ENCODE measurements at regions not wholly inside any gene's neighbourhood (a gene's known extent, or its start where the extent isn't known, plus 50 kb on each side); places are given as distances from the start of the nearest gene placed in this dataset.

DNA sequence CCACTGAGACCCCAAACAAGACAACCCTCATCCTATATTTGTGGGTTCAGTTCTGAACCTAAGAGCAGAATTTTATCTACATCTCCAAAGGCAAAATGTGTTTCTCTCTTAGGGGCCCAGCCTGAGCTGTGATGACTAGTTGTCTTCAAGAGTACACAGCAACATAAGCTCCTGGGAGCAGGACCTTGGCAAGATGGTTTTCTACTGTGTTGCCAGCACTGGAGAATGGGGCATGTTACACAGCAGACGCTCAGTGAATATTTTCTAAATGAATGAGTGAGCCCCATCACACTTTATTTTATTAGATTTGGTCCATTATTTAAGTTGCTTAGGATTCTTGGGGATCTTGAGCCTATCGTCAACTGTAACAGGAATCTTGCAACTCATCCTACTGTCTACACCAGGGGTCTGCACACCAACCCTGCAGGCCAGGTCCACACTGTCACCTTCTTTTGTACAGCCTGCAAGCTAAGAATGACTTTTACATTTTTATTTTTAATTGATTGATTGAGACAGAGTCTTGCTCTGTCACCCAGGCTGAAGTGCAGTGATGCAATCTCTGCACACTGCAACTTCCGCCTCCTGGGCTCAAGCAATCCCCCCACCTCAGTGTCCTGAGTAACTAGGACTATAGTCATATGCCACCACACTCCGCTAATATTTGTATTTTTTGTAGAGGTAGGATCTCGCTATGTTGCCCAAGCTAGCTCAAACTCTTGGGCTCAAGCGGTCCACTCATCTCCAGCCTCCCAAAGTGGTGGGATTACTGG is 347.1 kb downstream of the FGFR2 start:
- Mint-ChIP-seq H3K27me3 (ENCODE audit: low read depth) (peaks cover 4% of the 10 kb centered on the region), H3K27ac (ENCODE audit: unreplicated experiment) (no peak overlapping the region), H3K4me3 (no peak overlapping the region), H3K4me1 (peaks cover 11% of the 10 kb centered on the region), H3K9me3 (peaks cover 6% of the 10 kb centered on the region), H3K36me3 (ENCODE audit: low read depth) (no peaks in the 10 kb centered on the region)
- TF ChIP-seq, protein P1, sequence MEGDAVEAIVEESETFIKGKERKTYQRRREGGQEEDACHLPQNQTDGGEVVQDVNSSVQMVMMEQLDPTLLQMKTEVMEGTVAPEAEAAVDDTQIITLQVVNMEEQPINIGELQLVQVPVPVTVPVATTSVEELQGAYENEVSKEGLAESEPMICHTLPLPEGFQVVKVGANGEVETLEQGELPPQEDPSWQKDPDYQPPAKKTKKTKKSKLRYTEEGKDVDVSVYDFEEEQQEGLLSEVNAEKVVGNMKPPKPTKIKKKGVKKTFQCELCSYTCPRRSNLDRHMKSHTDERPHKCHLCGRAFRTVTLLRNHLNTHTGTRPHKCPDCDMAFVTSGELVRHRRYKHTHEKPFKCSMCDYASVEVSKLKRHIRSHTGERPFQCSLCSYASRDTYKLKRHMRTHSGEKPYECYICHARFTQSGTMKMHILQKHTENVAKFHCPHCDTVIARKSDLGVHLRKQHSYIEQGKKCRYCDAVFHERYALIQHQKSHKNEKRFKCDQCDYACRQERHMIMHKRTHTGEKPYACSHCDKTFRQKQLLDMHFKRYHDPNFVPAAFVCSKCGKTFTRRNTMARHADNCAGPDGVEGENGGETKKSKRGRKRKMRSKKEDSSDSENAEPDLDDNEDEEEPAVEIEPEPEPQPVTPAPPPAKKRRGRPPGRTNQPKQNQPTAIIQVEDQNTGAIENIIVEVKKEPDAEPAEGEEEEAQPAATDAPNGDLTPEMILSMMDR (conservative IDR thresholded peaks at IDR 0.05): no peak
- DNase-seq (ENCODE audit: low read depth, low spot score): no peak

DNA sequence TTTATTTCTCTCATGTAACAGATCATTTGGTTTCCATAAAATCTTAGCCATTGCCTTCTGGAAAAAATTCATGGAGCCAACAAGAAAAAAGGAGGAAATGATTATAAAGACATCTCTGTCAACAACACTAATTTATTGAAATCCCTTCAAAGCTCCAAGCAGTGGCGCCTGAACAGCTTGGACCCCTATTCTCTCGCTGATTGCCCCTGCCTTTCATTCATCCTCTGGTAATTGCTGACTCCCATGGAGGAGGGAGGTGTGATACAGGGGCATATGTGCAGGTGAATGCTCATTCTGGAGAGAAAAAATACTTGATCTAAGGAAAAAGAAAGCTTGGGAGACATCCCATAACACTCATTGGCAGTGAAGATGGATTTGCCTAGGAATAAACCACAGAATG is 345.5 kb downstream of the FGFR2 start:
- Mint-ChIP-seq H3K27ac (ENCODE audit: unreplicated experiment) (no peak overlapping the region), H3K27me3 (ENCODE audit: low read depth) (peaks cover 4% of the 10 kb centered on the region), H3K4me3 (no peak overlapping the region), H3K9me3 (peaks cover 6% of the 10 kb centered on the region), H3K4me1 (peaks cover 7% of the 10 kb centered on the region), H3K36me3 (ENCODE audit: low read depth) (no peaks in the 10 kb centered on the region)
- no peak for DNase-seq (ENCODE audit: low read depth, low spot score)
- TF ChIP-seq, protein P1 (conservative IDR thresholded peaks at IDR 0.05): no peak

DNA sequence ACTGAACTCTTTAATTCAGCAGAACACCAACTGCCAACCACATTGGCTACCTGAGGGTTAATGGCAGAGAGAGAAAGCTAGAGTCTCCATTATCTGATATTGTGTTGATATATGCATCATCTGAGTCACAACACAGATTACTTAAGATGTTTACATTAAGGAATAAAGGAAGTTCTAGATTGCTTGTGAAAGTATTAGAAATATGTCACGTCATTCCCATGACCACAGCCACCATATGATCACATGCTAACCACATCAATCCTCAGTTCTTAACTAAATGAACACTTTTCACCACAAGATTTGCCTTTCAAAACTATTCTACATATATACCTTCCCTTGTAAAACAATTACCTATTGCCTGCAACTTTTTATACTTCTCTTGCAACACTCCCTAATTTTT is 337.9 kb downstream of the FGFR2 start:
- Mint-ChIP-seq H3K4me3 (no peak overlapping the region), H3K9me3 (peaks cover 4% of the 10 kb centered on the region), H3K36me3 (ENCODE audit: low read depth) (no peaks in the 10 kb centered on the region), H3K27ac (ENCODE audit: unreplicated experiment) (peak overlapping the region; percentile 32), H3K27me3 (ENCODE audit: low read depth) (no peaks in the 10 kb centered on the region), H3K4me1 (no peaks in the 10 kb centered on the region)
- TF ChIP-seq, protein P1 (conservative IDR thresholded peaks at IDR 0.05): no peak
- no peak for DNase-seq (ENCODE audit: low read depth, low spot score)

DNA sequence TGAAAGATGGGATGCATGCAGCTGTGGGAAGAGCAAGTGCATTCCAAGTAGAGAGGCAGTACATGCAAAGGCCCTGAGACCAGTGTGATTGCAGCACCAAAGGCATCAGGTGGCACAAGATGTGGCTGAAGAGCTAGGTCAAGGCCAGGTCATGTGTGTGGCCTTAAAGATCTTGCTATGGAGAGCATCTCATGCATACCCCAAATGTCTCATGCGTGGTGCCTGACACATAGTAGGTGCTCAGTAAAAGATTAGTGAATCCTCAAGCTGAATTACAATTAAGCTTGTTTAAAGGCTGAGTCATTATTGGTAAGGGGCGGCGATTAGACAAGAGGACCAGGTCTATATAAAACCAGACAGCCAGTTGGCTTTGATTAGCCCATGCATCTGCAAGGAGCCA is 336.6 kb downstream of the FGFR2 start:
- Mint-ChIP-seq H3K9me3 (peaks cover 4% of the 10 kb centered on the region), H3K27ac (ENCODE audit: unreplicated experiment) (no peak overlapping the region), H3K4me3 (no peak overlapping the region), H3K36me3 (ENCODE audit: low read depth) (no peaks in the 10 kb centered on the region), H3K4me1 (peaks cover under 1% of the 10 kb centered on the region), H3K27me3 (ENCODE audit: low read depth) (no peaks in the 10 kb centered on the region)
- TF ChIP-seq, protein P1 (conservative IDR thresholded peaks at IDR 0.05): no peak
- DNase-seq (ENCODE audit: low read depth, low spot score): no peak

DNA sequence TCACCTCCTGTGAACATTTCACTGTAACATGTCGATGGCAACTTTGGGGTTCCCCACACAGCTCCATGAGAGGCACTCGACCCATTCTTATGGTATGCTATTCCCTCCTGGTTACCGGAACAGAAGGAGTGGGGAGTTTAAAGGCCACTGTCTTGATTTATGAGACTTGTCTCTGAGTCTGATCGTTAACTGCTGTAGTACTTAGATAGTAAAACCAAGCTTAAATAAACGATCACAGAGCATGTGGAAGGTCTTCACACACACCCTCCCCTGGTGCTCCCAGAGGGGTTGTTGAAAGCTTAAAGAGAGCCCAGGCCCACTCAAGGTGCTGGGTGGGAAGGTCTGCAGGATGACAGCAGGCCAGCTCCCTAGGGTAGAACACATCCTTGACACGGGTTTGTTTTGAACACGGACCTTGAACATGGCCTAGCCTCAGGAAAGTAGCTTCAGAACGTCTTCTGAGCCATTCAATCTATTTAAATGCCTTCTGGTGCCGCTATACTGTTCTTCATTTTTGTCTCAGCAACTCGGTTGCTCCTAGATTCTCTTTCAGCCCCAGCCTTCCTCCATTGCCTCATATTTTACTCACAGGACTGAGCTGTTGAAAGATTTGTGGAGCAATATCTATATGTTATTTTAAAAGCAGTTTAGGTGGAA is 335.3 kb downstream of the FGFR2 start:
- Mint-ChIP-seq H3K27me3 (ENCODE audit: low read depth) (no peaks in the 10 kb centered on the region), H3K4me1 (peaks cover 6% of the 10 kb centered on the region), H3K9me3 (peaks cover 4% of the 10 kb centered on the region), H3K27ac (ENCODE audit: unreplicated experiment) (no peak overlapping the region), H3K4me3 (no peak overlapping the region), H3K36me3 (ENCODE audit: low read depth) (no peaks in the 10 kb centered on the region)
- no peak for DNase-seq (ENCODE audit: low read depth, low spot score)
- TF ChIP-seq, protein P1 (conservative IDR thresholded peaks at IDR 0.05): no peak
